Body of pancreas (tissue), 4 donors: ENCODE measurements at regions not wholly inside any gene's neighbourhood (a gene's known extent, or its start where the extent isn't known, plus 50 kb on each side); places are given as distances from the start of the nearest gene placed in this dataset.

Experiments
- ATAC-seq: fragments of 150-250 bp; one replicate; pipeline ENCODE4 v1.9.1; 2016
- DNase-seq, 4 donors: peaks; one replicate each; pipeline ENCODE4 v3.0.0-alpha.2; 2019
- H3K27ac ChIP-seq, 4 donors: fragments of 200-600 bp; sonication (generic); 1 replicate in 3 of 4; 2 replicates in 1 of 4; pipeline versions ENCODE4 v1.5.1 to v1.6.1; 2016 to 2019; ENCODE audit warnings: mild to moderate bottlenecking in 1 of 4, mixed read lengths in 1 of 4, moderate library complexity in 1 of 4
- H3K27me3 ChIP-seq, 2 donors: fragments of 200-600 bp; sonication (generic); one replicate each; pipeline ENCODE4 v1.6.0; 2016; ENCODE audit warnings: mild to moderate bottlenecking in 1 of 2
- H3K36me3 ChIP-seq, 2 donors: fragments of 200-600 bp; sonication (generic); replicated peaks in 1 of 2; 2 replicates each; pipeline ENCODE4 v1.5.1; 2016; ENCODE audit warnings: low read depth in 2 of 2; ENCODE audit not compliant: insufficient read depth in 1 of 2
- H3K4me1 ChIP-seq: fragments of 200-600 bp; sonication (generic); one replicate; pipeline ENCODE4 v1.6.0; 2016
- H3K4me3 ChIP-seq, 2 donors: fragments of 200-600 bp; sonication (generic); 1 replicate in 1 of 2; 2 replicates in 1 of 2; pipeline ENCODE4 v1.5.1; 2016 to 2019
- H3K9me3 ChIP-seq, 3 donors: fragments of 200-600 bp; sonication (generic); 1 replicate in 2 of 3; 2 replicates in 1 of 3; pipeline ENCODE4 v1.5.1; 2016
- POLR2A ChIP-seq, 3 donors: fragments of 450-650 bp; IDR thresholded peaks; one replicate each; pipeline ENCODE4 v1.6.1; 2016; ENCODE audit warnings: antibody characterized with exemption in 3 of 3, mild to moderate bottlenecking in 2 of 3
- WGBS, 2 donors: methylation state at CpG; one replicate each; pipeline ENCODE4 v1.1.5; 2017; 5-methylcytosine and 5-hydroxymethylcytosine counted together
- intact Hi-C: fragments of 100-400 bp; cut with DNase I; formaldehyde crosslinking; loops from one replicate; pipeline ENCODE4 v1.15.1; 2023
- TF ChIP-seq, protein P1 (sequence below), 7 experiments: fragments of 450-650 bp in 4 of 7; fragments of 200-600 bp in 3 of 7; sonication (generic) in 3 of 7; IDR thresholded peaks; one replicate each; pipeline ENCODE4 v1.5.1; 2016 to 2019; ENCODE audit warnings: antibody characterized with exemption in 7 of 7

DNA sequence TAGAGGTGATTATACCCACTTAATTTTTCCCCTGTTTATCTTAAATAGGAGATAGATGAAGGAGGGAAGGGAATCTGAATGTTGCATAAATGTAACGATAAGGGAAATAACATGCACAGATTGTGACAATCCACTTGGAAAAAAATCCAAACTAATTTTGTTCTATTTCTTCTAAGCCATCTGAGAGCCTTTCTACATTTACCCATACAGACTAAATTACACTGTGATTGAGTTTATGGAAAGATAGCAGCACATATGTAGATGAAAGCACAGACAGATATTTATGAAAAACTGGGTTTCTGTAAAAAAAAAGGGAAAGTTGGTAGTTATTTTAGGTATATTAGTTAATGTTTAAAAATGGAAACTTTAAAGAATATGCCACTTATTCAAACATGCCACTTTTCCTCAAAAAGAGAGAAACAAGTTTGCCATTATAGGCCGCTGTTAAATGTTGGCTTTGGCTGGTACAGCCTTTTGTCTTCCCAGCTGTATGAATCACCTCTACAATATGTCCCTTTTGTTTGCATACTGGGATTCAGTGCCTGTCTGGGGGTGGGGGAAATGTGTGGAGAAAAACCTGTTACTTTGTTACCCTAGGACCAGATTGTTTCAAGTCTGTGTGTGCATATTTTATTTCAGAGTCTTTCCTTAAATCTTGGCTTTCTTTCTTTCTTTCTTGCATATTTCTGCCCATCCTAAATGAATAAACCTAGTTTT is 470.2 kb upstream of the LMO3 start:
- no peaks in the 10 kb centered on the region for H3K9me3 ChIP-seq
- no peak overlapping the region for H3K27ac ChIP-seq
- TF ChIP-seq, protein P1, sequence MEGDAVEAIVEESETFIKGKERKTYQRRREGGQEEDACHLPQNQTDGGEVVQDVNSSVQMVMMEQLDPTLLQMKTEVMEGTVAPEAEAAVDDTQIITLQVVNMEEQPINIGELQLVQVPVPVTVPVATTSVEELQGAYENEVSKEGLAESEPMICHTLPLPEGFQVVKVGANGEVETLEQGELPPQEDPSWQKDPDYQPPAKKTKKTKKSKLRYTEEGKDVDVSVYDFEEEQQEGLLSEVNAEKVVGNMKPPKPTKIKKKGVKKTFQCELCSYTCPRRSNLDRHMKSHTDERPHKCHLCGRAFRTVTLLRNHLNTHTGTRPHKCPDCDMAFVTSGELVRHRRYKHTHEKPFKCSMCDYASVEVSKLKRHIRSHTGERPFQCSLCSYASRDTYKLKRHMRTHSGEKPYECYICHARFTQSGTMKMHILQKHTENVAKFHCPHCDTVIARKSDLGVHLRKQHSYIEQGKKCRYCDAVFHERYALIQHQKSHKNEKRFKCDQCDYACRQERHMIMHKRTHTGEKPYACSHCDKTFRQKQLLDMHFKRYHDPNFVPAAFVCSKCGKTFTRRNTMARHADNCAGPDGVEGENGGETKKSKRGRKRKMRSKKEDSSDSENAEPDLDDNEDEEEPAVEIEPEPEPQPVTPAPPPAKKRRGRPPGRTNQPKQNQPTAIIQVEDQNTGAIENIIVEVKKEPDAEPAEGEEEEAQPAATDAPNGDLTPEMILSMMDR (IDR thresholded peaks at IDR 0.05): no peak
- TF ChIP-seq POLR2A (IDR thresholded peaks at IDR 0.05): no peak
- H3K36me3 ChIP-seq: no peaks in the 10 kb centered on the region
- no peaks in the 10 kb centered on the region for H3K4me1 ChIP-seq
- no peak overlapping the region for H3K4me3 ChIP-seq
- WGBS, 2 donors: 76% methylated on average over 2 of the region's 2 CpGs
- ATAC-seq: no peak
- no peak for DNase-seq
- H3K27me3 ChIP-seq: no peaks in the 10 kb centered on the region
- intact Hi-C loops: no loop called here

DNA sequence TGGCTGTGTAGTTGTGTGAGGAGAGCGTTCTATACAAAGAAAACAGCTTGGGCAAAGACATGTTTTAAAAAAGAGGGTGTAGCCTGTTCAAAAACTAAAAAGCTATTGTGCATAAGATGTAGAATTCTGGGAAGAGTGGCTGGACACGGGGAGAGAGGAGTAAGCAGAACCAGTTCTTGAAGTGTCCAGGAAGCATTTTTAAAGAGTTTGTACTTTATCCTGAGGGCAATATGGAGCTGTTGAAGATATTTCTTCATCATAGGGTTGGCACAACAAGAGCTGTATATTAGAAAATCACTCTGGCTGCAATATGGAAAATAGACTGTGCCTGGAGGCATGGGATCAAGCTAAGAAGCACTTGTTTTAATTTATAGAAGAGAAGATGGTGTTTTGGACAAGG is 458.9 kb upstream of the LMO3 start:
- DNase-seq: no peak
- no peaks in the 10 kb centered on the region for H3K9me3 ChIP-seq
- no peaks in the 10 kb centered on the region for H3K36me3 ChIP-seq
- no peak overlapping the region for H3K4me3 ChIP-seq
- TF ChIP-seq, protein P1 (IDR thresholded peaks at IDR 0.05): no peak
- TF ChIP-seq POLR2A (IDR thresholded peaks at IDR 0.05): no peak
- intact Hi-C loops: no loop called here
- H3K27me3 ChIP-seq: no peaks in the 10 kb centered on the region
- 68 to 70% methylated on average over 2 of the region's 2 CpGs for WGBS, 2 donors
- no peak for ATAC-seq
- H3K27ac ChIP-seq: no peak overlapping the region
- H3K4me1 ChIP-seq: no peaks in the 10 kb centered on the region

DNA sequence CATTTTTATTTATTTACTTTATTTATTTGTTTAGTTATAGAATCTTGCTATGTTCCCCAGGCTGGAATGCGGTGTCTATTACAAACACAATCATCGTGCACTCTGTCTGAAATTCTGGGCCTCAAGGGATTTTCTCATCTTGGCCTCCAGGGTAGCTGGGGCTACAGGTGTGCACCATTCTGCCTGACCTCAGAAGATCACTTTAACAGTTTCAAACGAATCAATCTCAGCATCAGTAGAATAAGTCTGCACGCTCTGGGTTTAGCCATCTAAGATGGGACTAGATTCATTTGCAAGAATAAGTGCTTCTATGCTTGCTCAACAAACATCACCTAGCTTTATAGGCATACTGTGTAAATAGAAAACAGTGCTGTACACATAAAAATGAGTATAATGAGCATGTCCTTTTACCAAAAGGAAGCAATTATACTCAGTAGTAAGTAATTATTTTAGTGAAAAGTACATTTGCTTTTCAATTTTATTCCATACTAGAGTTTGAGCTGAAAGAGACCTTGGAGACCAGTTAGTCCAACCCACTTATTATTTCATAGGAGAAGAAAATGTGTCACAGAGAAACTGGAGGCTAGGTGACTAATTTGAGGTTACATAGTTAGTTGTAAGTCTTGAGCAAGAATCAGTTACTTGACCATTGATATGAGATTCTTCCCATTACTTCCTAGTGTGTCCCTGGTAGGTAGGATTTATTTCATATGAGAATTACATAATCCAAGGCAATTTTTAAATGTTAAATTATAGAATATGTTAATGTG is 456.5 kb upstream of the LMO3 start:
- H3K4me1 ChIP-seq: no peaks in the 10 kb centered on the region
- DNase-seq (no peak), ATAC-seq (no peak)
- no peaks in the 10 kb centered on the region for H3K9me3 ChIP-seq
- no peaks in the 10 kb centered on the region for H3K36me3 ChIP-seq
- H3K27ac ChIP-seq: no peak overlapping the region
- intact Hi-C loops: no loop called here
- 63 to 69% methylated on average over 4 of the region's 4 CpGs for WGBS, 2 donors
- H3K27me3 ChIP-seq: no peaks in the 10 kb centered on the region
- TF ChIP-seq, protein P1 (IDR thresholded peaks at IDR 0.05): no peak
- no peak for TF ChIP-seq POLR2A (IDR thresholded peaks at IDR 0.05)
- H3K4me3 ChIP-seq: no peak overlapping the region

DNA sequence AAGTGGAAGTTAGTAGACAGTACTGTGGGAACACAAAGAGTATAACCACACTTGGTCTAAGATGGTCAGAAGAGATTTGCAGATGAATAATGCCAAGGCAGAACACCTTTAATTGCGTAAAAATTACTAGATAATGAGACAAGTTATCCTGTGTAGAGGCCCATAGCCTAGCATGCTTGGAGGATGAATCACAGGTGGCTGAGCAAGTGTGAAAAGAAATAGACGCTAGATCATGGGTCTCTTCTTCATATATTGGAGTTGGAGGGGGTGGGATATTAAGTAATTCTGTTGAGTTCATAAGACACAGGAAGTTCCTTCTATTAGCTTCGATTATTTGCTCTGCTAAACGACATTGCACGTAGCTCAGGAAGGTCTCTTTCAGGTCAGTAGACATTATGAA is 454.3 kb upstream of the LMO3 start:
- TF ChIP-seq POLR2A (IDR thresholded peaks at IDR 0.05): no peak
- TF ChIP-seq, protein P1 (IDR thresholded peaks at IDR 0.05): no peak
- DNase-seq (no peak), ATAC-seq (no peak)
- Histone ChIP-seq H3K9me3 (no peaks in the 10 kb centered on the region), H3K4me3 (no peak overlapping the region), H3K36me3 (no peaks in the 10 kb centered on the region), H3K4me1 (no peaks in the 10 kb centered on the region), H3K27ac (no peak overlapping the region), H3K27me3 (no peaks in the 10 kb centered on the region)
- WGBS, 2 donors: 41 to 54% methylated on average over 5 of the region's 5 CpGs
- intact Hi-C loops: no loop called here
